HepG2 (cell line): ENCODE measurements at regions not wholly inside any gene's neighbourhood (a gene's known extent, or its start where the extent isn't known, plus 50 kb on each side); places are given as distances from the start of the nearest gene placed in this dataset.

Source experiments
- ATAC-seq: fragments of 200-7000 bp; cut with Tn5 transposase; 3 replicates; pipeline ENCODE4 v1.9.1; 2020; ENCODE audit warnings: mild to moderate bottlenecking, moderate library complexity
- BruUV-seq: library from RNA; stranded (reverse); fragments of 400-500 nt; replicated peaks from 2 replicates; lab custom pipeline; 2021; lab: Mats Ljungman, UMichigan
- CTCF ChIA-PET: fragments of 300-600 bp; formaldehyde crosslinking; extraction: SDS; loops from one replicate; lab custom pipeline; 2021; ENCODE audit warnings: low total read pairs, inconsistent platforms, low intra/inter-chr PET ratio; lab: Yijun Ruan, JAX
- POLR2A ChIA-PET: fragments of 350-600 bp; sonication (Branson Sonifier 250); formaldehyde crosslinking; loops from one replicate; lab custom pipeline; 2020; ENCODE audit warnings: antibody characterized with exemption, inconsistent platforms; lab: Yijun Ruan, JAX
- DNase-seq: peaks from one replicate; pipeline ENCODE4 v3.0.0-alpha.2; 2015; ENCODE audit warnings: low spot score
- FAIRE-seq: peaks from 3 replicates; lab custom pipeline; 2011; peaks lifted over from hg19 to GRCh38; lab: Jason Lieb, UNC
- H2AFZ ChIP-seq: one replicate; pipeline ENCODE4 v1.6.1; 2011; ENCODE audit warnings: low read length, inconsistent platforms
- H3K27ac ChIP-seq: fragments of 300-600 bp; 3 replicates; pipeline ENCODE4 v1.8.0; 2011; ENCODE audit warnings: mixed run types, mild to moderate bottlenecking, mixed read lengths, low read length, inconsistent platforms; ENCODE audit not compliant: insufficient read depth; ENCODE audit errors: extremely low read length
- H3K27me3 ChIP-seq, 2 experiments: fragments of 200-600 bp in 1 of 2; 2 replicates in 1 of 2; 3 replicates in 1 of 2; pipeline versions ENCODE4 v1.6.0 to v1.8.0; 2011; ENCODE audit warnings: low read length in 2 of 2, mild to moderate bottlenecking in 2 of 2, moderate library complexity in 2 of 2, inconsistent platforms in 1 of 2; ENCODE audit not compliant: insufficient read depth in 2 of 2, control insufficient read depth in 1 of 2
- H3K36me3 ChIP-seq, 2 experiments: fragments of 200-600 bp in 1 of 2; replicated peaks in 1 of 2; 2 replicates in 1 of 2; 3 replicates in 1 of 2; pipeline versions ENCODE4 v1.5.1 to v1.8.0; 2011; ENCODE audit warnings: low read length in 2 of 2, inconsistent platforms in 1 of 2; ENCODE audit not compliant: insufficient read depth in 2 of 2, control insufficient read depth in 1 of 2
- H3K4me1 ChIP-seq: 2 replicates; pipeline ENCODE4 v1.5.1; 2012; ENCODE audit warnings: low read length, inconsistent platforms; ENCODE audit not compliant: insufficient read depth
- H3K4me2 ChIP-seq: 2 replicates; pipeline ENCODE4 v1.6.0; 2011; ENCODE audit warnings: low read depth, low read length, inconsistent platforms
- H3K4me3 ChIP-seq, 3 experiments: fragments of 200-600 bp in 1 of 3; sonication (generic), shearing (Covaris generic) in 1 of 3; replicated peaks in 1 of 3; 2 replicates each; pipeline ENCODE4 v1.5.1; 2011 to 2016; ENCODE audit warnings: low read length in 3 of 3, inconsistent platforms in 2 of 3, low read depth in 2 of 3, mild to moderate bottlenecking in 2 of 3, control low read depth in 1 of 3, mixed read lengths in 1 of 3; ENCODE audit not compliant: insufficient read depth in 1 of 3
- H3K79me2 ChIP-seq: one replicate; pipeline ENCODE4 v1.6.1; 2011; ENCODE audit warnings: low read length, inconsistent platforms; ENCODE audit not compliant: insufficient read depth
- H3K9ac ChIP-seq: 2 replicates; pipeline ENCODE4 v1.6.0; 2011; ENCODE audit warnings: mild to moderate bottlenecking, low read depth, low read length, inconsistent platforms; ENCODE audit not compliant: insufficient read depth
- H3K9me3 ChIP-seq: 2 replicates; pipeline ENCODE4 v1.5.1; 2012; ENCODE audit warnings: mild to moderate bottlenecking, low read length
- H4K20me1 ChIP-seq: 2 replicates; pipeline ENCODE4 v1.6.0; 2011; ENCODE audit warnings: inconsistent platforms, mild to moderate bottlenecking, low read length, moderate library complexity; ENCODE audit not compliant: insufficient read depth
- CEBPG ChIP-seq: IDR thresholded peaks from 2 replicates; pipeline ENCODE4 v1.6.1; 2016
- CREB1 ChIP-seq, 2 experiments: fragments of 450-650 bp in 1 of 2; IDR thresholded peaks; 2 replicates each; pipeline ENCODE4 v1.6.1; 2016 to 2017; ENCODE audit warnings: control low read depth in 1 of 2, mild to moderate bottlenecking in 1 of 2, missing compliant biosample characterization in 1 of 2, missing genetic modification characterization in 1 of 2
- EP300 ChIP-seq, 3 experiments: sonication (generic) in 1 of 3; formaldehyde crosslinking in 1 of 3; IDR thresholded peaks; 2 replicates each; pipeline versions ENCODE4 v1.5.1 to v1.6.1; 2011 to 2020; ENCODE audit warnings: low read depth in 2 of 3, low read length in 2 of 3, borderline replicate concordance in 1 of 3, improper control_type of control experiment in 1 of 3, mild to moderate bottlenecking in 1 of 3, missing genetic modification reagents in 1 of 3, moderate library complexity in 1 of 3
- HOXA5 ChIP-seq: sonication (generic); formaldehyde crosslinking; IDR thresholded peaks from 2 replicates; pipeline ENCODE4 v1.4.0; 2020; ENCODE audit warnings: missing genetic modification reagents
- HOXD1 ChIP-seq: sonication (generic); formaldehyde crosslinking; IDR thresholded peaks from 2 replicates; pipeline ENCODE4 v1.5.0; 2020; ENCODE audit warnings: missing genetic modification reagents
- JUND ChIP-seq: sonication (generic); formaldehyde crosslinking; IDR thresholded peaks from 2 replicates; pipeline ENCODE4 v1.8.0; 2022; ENCODE audit warnings: mild to moderate bottlenecking, missing genetic modification reagents
- KLF16 ChIP-seq, 2 experiments: sonication (generic) in 1 of 2; formaldehyde crosslinking in 1 of 2; IDR thresholded peaks; 2 replicates each; pipeline versions ENCODE4 v1.6.1 to v1.8.0; 2016 to 2023; ENCODE audit warnings: missing genetic modification reagents in 2 of 2, missing compliant biosample characterization in 1 of 2
- MED13 ChIP-seq: sonication (generic); formaldehyde crosslinking; IDR thresholded peaks from 2 replicates; pipeline ENCODE4 v1.5.0; 2020; ENCODE audit warnings: missing genetic modification reagents
- PTBP1 ChIP-seq: fragments of 200-400 bp; formaldehyde crosslinking; IDR thresholded peaks from 2 replicates; pipeline ENCODE4 v1.6.1; 2018; ENCODE audit warnings: low read length, low read depth; ENCODE audit not compliant: poor library complexity, severe bottlenecking
- SALL2 ChIP-seq: sonication (generic); formaldehyde crosslinking; IDR thresholded peaks from 2 replicates; pipeline ENCODE4 v1.8.1; 2023; ENCODE audit warnings: mild to moderate bottlenecking, missing genetic modification reagents, inconsistent platforms
- ZNF232 ChIP-seq: sonication (generic); formaldehyde crosslinking; IDR thresholded peaks from 2 replicates; pipeline ENCODE4 v1.4.0; 2020; ENCODE audit warnings: missing genetic modification reagents, borderline replicate concordance
- ZNF350 ChIP-seq: sonication (generic); formaldehyde crosslinking; IDR thresholded peaks from 2 replicates; pipeline ENCODE4 v1.4.0; 2020; ENCODE audit warnings: mild to moderate bottlenecking, low read depth, missing genetic modification reagents, borderline replicate concordance
- WGBS: methylation state at CpG from one replicate; pipeline ENCODE4 v1.1.6; 2017; ENCODE audit warnings: low lambda C conversion rate; 5-methylcytosine and 5-hydroxymethylcytosine counted together
- in situ Hi-C: cut with HindIII; loops from 2 replicates; pipeline ENCODE4 v1.10.0; 2017; ENCODE audit warnings: low pct_unique_long_range_greater_than_20kb; ENCODE audit not compliant: extremely low pct_ligation_motif_present
- intact Hi-C: fragments of 100-400 bp; cut with micrococcal nuclease; formaldehyde crosslinking; loops from one replicate; pipeline ENCODE4 v1.10.0; 2022; ENCODE audit not compliant: unreplicated experiment

GRCh38 chr9:79026316-79026715 is 545.4 kb upstream of the TLE4 start:
- H3K27ac ChIP-seq = no peak overlapping the region
- in situ Hi-C loops (no loop called here), intact Hi-C loops (no loop called here)
- TF ChIP-seq CEBPG (CRISPR knock-in tag) = no peak
- TF ChIP-seq ZNF350 (CRISPR knock-in tag) = no peak
- TF ChIP-seq SALL2 (CRISPR knock-in tag) = no peak
- no peak for TF ChIP-seq MED13 (CRISPR knock-in tag)
- no peak for TF ChIP-seq KLF16 (CRISPR knock-in tag; IDR thresholded peaks at IDR 0.05)
- TF ChIP-seq HOXD1 (CRISPR knock-in tag) = no peak
- TF ChIP-seq EP300 (IDR thresholded peaks at IDR 0.05; ENCODE audit: low read depth in 2 of 2, low read length in 2 of 2) = no peak
- TF ChIP-seq EP300 (CRISPR knock-in tag; IDR thresholded peaks at IDR 0.05; ENCODE audit: borderline replicate concordance) = no peak
- no peak for TF ChIP-seq CREB1 (IDR thresholded peaks at IDR 0.05)
- no peak for TF ChIP-seq CREB1 (CRISPR knock-in tag; IDR thresholded peaks at IDR 0.05)
- TF ChIP-seq JUND (CRISPR knock-in tag) = no peak
- TF ChIP-seq PTBP1 = no peak
- no peak for TF ChIP-seq HOXA5
- TF ChIP-seq ZNF232 (CRISPR knock-in tag) = no peak
- no peaks in the 10 kb centered on the region; a peak in 1 of 5 replicates for H3K27me3 ChIP-seq
- ChIA-PET POLR2A (no interaction called here), CTCF (no interaction called here)
- no peak overlapping the region for H3K4me3 ChIP-seq
- FAIRE-seq = no peak
- DNase-seq = no peak
- no peak overlapping the region for H2AFZ ChIP-seq
- H3K9ac ChIP-seq = no peak overlapping the region
- H3K4me1 ChIP-seq = no peaks in the 10 kb centered on the region
- ATAC-seq = no peak
- H3K9me3 ChIP-seq = no peaks in the 10 kb centered on the region
- H3K79me2 ChIP-seq = no peaks in the 10 kb centered on the region
- no peak overlapping the region for H3K4me2 ChIP-seq
- BruUV-seq = no TSS peak
- H3K36me3 ChIP-seq = no peaks in the 10 kb centered on the region
- 29% methylated on average over 3 of the region's 3 CpGs for WGBS
- H4K20me1 ChIP-seq = no peaks in the 10 kb centered on the region
